Neural crest cell (in vitro differentiated cells): ENCODE measurements at regions not wholly inside any gene's neighbourhood (a gene's known extent, or its start where the extent isn't known, plus 50 kb on each side); places are given as distances from the start of the nearest gene placed in this dataset.

ENCODE experiments used
- DNase-seq: peaks from one replicate; pipeline ENCODE4 v3.0.0; 2021; ENCODE audit warnings: low read depth, mixed read lengths, low spot score
- H3K27ac Mint-ChIP-seq: one replicate; pipeline ENCODE4 v1.8.0; 2021; ENCODE audit warnings: mild to moderate bottlenecking, mixed read lengths; ENCODE audit not compliant: unreplicated experiment
- H3K27me3 Mint-ChIP-seq: 2 replicates; pipeline ENCODE4 v1.8.0; 2021; ENCODE audit warnings: low read depth, mild to moderate bottlenecking, mixed read lengths
- H3K36me3 Mint-ChIP-seq: 2 replicates; pipeline ENCODE4 v1.8.0; 2021; ENCODE audit warnings: low read depth, mild to moderate bottlenecking, mixed read lengths
- H3K4me1 Mint-ChIP-seq: 2 replicates; pipeline ENCODE4 v1.8.0; 2021; ENCODE audit warnings: mixed read lengths
- H3K4me3 Mint-ChIP-seq: one replicate; pipeline ENCODE4 v1.8.0; 2021; ENCODE audit warnings: mild to moderate bottlenecking, mixed read lengths
- H3K9me3 Mint-ChIP-seq: 2 replicates; pipeline ENCODE4 v1.8.0; 2021; ENCODE audit warnings: mixed read lengths
- TF ChIP-seq, protein P1 (sequence below): fragments of 200-600 bp; sonication (generic); conservative IDR thresholded peaks from 2 replicates; pipeline ENCODE4 v1.5.0; 2021; ENCODE audit warnings: antibody characterized with exemption, mild to moderate bottlenecking

DNA sequence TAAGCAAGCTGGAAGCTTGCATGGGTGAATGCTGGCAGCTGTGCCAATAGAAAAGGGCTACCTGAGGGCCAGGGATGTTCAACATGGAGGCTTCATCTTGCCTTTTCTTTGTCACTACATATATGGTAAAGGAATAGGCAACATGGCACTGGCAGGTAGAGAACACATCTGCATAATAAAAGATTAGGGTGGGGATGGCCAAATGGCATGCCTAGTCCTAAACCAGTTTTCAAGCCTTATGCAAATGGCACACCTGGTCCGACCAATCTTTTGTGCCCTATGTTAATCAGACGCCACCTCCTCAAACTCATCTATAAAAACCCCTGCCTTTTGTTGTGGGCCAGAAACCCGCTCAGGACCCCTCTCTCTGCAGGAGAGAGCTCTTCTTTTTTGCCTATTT, 216.8 kb upstream of the PROK2 start:
- TF ChIP-seq, protein P1, sequence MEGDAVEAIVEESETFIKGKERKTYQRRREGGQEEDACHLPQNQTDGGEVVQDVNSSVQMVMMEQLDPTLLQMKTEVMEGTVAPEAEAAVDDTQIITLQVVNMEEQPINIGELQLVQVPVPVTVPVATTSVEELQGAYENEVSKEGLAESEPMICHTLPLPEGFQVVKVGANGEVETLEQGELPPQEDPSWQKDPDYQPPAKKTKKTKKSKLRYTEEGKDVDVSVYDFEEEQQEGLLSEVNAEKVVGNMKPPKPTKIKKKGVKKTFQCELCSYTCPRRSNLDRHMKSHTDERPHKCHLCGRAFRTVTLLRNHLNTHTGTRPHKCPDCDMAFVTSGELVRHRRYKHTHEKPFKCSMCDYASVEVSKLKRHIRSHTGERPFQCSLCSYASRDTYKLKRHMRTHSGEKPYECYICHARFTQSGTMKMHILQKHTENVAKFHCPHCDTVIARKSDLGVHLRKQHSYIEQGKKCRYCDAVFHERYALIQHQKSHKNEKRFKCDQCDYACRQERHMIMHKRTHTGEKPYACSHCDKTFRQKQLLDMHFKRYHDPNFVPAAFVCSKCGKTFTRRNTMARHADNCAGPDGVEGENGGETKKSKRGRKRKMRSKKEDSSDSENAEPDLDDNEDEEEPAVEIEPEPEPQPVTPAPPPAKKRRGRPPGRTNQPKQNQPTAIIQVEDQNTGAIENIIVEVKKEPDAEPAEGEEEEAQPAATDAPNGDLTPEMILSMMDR: no peak
- no peak overlapping the region for H3K4me3 Mint-ChIP-seq
- no peak overlapping the region for H3K27ac Mint-ChIP-seq
- H3K4me1 Mint-ChIP-seq: no peaks in the 10 kb centered on the region
- H3K36me3 Mint-ChIP-seq: no peaks in the 10 kb centered on the region
- no peaks in the 10 kb centered on the region for H3K9me3 Mint-ChIP-seq
- DNase-seq: no peak
- peaks cover 20% of the 10 kb centered on the region for H3K27me3 Mint-ChIP-seq

GRCh38 chr3:71998995-71999673, 214.2 kb upstream of the PROK2 start:
- Mint-ChIP-seq H3K27me3 (peaks cover 20% of the 10 kb centered on the region), H3K36me3 (no peaks in the 10 kb centered on the region), H3K27ac (no peak overlapping the region), H3K4me1 (no peaks in the 10 kb centered on the region), H3K9me3 (no peaks in the 10 kb centered on the region), H3K4me3 (no peak overlapping the region)
- DNase-seq: no peak
- TF ChIP-seq, protein P1: no peak

DNA sequence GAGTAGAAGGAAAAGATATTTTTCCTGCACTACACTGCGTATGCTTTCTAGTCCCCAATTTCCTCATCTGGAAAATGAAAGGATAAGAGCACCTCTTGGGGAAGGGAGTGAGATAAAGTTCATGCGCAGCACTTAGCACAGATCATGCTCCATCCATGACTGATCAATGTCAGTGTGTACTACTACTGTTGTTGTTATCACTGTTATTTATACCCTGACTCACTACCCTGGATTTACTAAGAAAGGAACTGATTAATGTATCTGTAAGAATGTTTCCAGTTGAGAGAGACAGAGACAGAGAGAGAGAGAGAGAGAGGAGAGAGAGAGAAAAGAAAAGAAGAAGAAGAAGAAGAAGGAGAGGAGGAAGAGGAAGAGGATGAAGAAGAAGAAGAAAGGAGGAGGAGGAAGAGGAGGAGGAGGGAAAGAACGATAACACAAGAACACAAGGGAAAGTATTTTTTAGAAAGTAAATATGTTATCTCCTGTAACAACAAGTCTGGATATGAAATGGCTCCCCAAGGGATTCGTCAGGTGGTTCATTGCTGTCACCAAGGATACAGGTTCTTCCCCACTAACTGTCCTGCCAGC, 212.2 kb upstream of the PROK2 start:
- Mint-ChIP-seq H3K27me3 (peaks cover 9% of the 10 kb centered on the region), H3K4me3 (no peak overlapping the region), H3K4me1 (no peaks in the 10 kb centered on the region), H3K9me3 (no peaks in the 10 kb centered on the region), H3K36me3 (no peaks in the 10 kb centered on the region), H3K27ac (no peak overlapping the region)
- DNase-seq: no peak
- TF ChIP-seq, protein P1: no peak

DNA sequence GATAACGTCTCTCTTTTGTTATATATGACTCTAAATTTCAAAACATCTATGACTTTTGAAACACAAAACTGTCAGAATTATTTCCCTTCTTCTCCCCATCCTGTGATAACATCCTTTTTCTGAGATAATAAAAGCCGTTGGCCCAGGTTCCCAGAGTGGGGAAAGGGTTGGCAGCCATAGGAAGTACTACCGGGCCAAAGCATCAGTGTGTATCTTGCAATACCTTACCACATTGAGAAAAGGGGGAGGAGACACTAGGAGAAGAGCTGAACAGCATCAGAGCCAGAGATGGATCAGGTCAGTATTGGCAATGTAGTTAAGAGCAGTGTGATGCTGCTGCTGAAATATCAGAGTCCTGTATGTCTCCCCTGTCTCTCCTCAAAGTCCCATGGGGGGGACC, 210.0 kb upstream of the PROK2 start:
- Mint-ChIP-seq H3K4me3 (no peak overlapping the region), H3K36me3 (no peaks in the 10 kb centered on the region), H3K27ac (no peak overlapping the region), H3K4me1 (no peaks in the 10 kb centered on the region), H3K27me3 (peaks cover 9% of the 10 kb centered on the region), H3K9me3 (peaks cover 4% of the 10 kb centered on the region)
- DNase-seq: no peak
- TF ChIP-seq, protein P1: no peak

DNA sequence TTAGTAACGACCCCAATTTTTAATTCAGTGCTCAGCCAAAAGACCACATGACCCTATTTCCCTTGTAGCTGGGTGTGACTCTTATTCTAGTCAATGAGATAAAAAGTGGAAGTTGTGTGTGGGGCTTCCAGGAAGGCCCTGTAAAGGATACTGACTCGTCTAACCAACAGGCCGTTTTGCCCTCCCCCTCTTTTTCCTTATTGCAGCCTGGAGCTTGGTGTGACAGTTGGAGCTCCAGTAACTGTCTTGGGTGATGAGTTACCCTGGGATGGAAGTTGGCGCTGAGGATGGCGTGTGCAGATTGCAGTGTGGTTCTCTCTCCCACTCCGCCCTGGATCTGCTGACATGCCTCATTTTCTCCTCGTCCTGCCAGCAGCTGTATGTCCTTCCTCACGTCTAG, 209.3 kb upstream of the PROK2 start:
- H3K4me3 Mint-ChIP-seq: no peak overlapping the region
- H3K27ac Mint-ChIP-seq: no peak overlapping the region
- H3K27me3 Mint-ChIP-seq: peaks cover 9% of the 10 kb centered on the region
- DNase-seq: no peak
- peaks cover 4% of the 10 kb centered on the region for H3K9me3 Mint-ChIP-seq
- TF ChIP-seq, protein P1: no peak
- H3K4me1 Mint-ChIP-seq: no peaks in the 10 kb centered on the region
- H3K36me3 Mint-ChIP-seq: no peaks in the 10 kb centered on the region
